RPMI8226 (cell line): ENCODE measurements at regions not wholly inside any gene's neighbourhood (a gene's known extent, or its start where the extent isn't known, plus 50 kb on each side); places are given as distances from the start of the nearest gene placed in this dataset.

Experiments
- DNase-seq: peaks from one replicate; pipeline ENCODE4 v3.0.0-alpha.2; 2015

DNA sequence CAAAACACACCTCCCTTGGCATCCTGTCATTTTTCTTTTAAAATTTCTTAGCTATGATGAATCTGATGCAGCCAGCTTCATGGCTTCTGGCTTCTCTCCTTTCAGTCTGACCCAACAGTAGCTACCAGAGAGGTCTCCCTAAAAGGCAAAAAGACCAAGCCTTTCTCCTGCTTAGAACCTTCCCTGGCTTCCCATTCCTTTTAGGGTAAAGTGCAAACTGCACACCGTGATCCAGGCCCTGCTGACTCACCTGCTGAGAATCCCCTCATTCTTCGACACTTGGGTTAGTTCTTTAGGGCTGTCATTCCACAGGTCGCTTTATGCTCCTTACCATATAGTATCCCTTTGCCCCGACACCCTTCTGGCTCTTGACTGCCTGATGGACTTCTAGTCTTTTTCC is 362.4 kb downstream of the MIAT start:
- DNase-seq, result no peak

DNA sequence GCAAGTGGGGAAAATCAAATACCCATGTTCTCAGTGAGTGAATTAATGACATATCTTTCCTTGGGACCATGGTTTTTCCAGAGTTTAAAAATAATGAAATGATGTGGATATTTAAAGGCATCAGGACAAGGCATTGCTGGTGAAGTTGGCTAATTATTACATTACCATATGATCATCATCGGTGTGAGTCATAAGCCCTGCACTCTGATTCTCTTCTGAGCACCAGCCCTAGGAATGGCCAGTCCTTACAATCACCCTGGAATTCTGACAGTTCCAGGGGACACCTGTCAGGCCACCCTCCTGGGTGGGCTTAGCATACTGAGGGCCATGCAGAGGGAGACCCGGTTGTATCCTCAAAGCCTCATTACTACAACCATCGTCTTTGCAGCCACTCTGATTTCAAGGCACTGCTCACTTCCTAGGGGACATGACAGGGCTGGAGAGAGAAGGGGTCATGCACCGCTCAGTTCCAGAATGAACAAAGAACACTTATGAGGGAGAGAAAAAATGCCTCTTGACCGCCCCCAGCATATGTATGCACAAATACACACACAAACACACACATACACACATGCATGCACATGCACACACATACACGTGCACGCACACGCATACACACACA is 365.0 kb downstream of the MIAT start:
- DNase-seq, result no peak

DNA sequence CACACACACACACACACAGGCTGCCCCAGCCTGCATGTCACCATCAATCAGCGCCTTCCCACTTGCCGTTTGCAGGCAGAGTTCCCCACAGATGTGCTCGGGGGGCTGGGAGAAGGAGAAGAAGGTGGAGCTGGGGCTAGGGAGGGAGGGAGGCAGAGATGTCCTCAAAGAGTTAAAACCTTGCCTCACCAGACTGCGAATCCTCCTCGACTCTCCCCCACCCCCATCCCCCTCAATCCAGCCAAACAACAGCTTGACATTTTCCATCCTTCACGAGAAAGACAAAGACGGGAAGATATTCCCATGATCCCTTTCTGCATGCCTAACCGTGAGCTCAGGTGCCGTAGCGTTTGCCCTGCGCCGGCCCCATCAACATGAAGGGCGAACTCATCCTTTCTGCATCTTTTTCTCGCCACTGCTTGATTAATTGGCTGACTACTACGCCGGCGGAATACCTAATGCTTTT is 365.5 kb downstream of the MIAT start:
- DNase-seq, result no peak

DNA sequence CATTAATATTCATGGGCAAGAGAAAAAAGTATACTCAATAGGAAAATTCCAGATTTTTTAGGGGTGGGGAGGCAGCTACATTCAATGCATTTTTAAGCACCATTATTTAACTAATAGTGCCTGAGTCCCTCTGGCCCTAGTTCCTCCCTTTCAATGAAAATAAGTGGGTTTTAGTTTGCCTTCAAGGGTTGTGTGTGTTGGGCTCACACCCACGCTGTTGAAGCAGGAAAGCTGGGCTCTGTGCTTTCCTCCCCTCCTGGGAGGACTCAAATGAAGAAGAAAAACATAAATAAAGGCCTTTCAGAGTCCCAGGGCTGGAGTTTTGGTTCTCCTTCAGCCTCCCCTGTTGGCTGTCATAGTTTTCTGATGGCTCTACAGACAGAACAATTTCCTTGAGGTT is 366.2 kb downstream of the MIAT start:
- DNase-seq, result no peak

- no peak for DNase-seq
Observed at GRCh38 chr22:27024982-27025381, 367.6 kb downstream of the MIAT start.

DNA sequence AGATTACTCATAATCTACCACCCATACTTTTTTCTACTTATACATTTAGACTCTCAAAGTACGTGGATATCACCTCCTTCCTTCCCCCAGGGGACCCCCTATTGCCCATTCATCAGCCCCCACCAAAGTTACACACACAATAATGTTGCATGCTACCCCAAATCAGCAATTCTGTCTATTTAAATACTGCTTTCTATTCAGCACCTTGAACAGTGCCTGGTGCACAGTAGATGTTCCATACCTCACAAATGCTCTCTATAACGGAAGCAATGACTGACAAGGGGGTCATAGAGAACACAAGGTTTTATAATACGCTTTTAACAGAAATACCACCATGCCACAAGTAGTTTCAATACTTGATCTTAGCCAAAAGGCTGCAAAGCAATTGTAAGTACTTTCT is 370.7 kb downstream of the MIAT start:
- DNase-seq, result no peak

- DNase-seq, result no peak
Observed at GRCh38 chr22:27029584-27030130, 372.3 kb downstream of the MIAT start.

DNA sequence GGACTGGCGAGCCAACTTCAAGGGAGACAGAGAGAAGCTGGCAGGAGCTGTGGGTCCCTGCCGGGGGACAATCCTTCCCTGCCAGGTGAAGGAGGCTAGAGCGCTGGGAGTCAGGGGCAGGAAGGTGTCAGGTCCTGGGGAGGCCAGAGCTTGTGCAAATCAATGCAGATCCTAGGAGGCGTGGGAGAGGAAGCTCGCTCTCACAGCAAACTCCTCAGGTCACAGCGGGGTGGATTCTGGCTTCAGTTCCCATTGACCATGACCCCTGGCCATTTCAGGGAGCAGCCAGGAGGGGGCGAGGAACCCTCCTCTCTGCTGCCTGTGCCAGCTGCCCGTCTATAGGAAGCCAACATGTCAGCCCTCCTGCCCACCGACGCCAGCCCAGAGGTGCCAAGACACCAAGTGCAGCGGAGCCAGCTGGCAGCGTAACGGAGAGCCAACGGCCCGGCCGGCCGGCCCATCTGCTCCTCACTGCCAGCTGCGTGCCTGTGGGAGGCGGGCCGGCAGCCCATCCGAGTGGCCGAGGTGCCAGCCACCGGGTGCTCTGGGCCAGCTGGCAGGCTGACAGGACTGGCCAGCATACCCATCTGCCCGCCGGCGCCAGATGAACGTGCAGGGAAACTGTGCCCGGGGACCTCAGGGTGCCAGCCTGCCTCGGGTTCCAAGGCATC is 374.8 kb downstream of the MIAT start:
- peak; percentile 4 for DNase-seq

DNA sequence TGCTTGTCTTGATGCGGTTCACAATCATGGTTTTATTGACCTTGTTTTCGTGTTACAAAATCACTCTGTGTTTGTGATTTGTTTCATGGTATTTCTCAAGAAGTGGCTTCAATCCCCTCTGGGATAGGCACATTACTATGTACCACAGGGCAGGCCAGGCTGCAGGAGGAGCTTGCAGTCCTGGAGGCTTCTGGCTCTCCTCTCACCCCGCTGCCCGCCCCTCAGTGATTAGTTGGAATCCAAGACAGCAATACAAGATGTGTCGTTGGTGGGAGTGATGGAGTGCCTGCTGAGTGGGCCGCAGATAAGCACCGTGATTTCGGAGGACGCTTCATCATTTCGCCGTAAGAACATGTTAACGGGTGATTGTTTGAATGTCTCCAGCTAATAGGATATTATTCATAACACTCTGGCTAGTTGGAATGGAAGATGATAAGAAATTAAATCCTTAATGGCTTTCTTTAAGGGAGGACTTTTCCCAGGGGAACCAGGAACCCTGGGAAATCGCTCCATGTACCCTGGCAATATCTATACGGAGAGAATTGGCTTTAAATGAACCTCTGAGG is 384.4 kb downstream of the MIAT start:
- no peak for DNase-seq

- no peak for DNase-seq
Observed at GRCh38 chr22:27043262-27043661, 385.9 kb downstream of the MIAT start.

- DNase-seq, result no peak
Observed at GRCh38 chr22:27045103-27045947, 387.9 kb downstream of the MIAT start.

DNA sequence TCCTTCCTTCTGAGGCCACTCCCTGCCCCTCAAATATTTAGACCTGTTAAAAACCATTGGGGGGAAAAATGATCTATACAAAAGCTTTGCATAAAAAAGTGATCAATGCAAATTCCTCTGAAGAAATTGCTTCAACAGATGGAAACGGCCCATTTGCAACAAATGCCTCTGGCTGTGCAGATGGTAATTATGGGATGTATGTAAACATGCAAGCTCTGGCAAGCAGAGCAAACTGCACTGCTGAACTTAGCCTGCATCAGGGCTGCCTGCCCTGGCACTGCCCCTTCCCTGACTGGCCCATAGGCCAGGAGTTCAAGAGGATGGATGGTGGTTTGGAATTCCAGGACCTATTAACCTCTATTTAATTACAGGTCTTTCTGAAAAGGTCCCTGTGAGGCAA is 388.7 kb downstream of the MIAT start:
- no peak for DNase-seq

- no peak for DNase-seq
Observed at GRCh38 chr22:27046603-27047002, 389.2 kb downstream of the MIAT start.

DNA sequence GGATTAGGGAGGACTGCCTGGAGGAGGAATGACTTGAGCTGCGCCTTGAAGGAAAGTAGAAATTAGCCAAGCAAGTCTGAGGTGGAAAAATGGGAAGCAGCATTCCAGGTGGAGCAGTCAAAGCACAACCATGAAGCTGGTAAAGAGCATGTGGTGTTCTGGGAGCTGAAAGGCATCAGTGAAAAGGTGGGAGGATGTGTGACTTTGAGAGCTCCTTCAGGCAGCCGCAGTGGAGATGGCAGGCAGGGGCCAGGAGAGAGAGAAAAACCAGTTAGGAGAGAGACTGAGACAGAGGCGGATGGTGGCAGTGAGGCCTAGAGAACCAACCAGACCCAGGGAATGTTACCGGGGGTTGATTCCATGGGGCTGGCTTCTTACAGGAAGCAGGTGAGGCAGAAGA is 393.4 kb downstream of the MIAT start:
- no peak for DNase-seq

- DNase-seq, result no peak
Observed at GRCh38 chr22:27051407-27051806, 394.0 kb downstream of the MIAT start.

DNA sequence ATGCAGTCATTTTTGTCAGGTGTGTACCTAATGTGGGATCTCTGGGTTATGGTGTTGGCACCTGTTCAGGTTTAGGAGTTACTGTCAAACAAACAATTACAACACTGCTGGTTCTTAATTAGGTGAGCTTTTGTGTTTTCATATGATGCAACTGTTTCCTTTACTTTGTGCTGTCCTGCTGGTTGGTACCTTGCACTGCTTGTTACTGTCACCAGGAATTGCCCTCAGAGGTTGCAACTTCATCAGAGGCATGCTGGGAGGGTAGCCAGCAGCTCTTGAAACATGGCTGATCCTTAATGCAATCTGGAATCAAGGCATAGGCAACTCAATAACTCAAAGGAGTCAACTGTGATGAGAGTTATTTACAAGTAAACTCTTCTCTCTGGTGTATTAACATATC is 400.3 kb downstream of the MIAT start:
- DNase-seq, result no peak

DNA sequence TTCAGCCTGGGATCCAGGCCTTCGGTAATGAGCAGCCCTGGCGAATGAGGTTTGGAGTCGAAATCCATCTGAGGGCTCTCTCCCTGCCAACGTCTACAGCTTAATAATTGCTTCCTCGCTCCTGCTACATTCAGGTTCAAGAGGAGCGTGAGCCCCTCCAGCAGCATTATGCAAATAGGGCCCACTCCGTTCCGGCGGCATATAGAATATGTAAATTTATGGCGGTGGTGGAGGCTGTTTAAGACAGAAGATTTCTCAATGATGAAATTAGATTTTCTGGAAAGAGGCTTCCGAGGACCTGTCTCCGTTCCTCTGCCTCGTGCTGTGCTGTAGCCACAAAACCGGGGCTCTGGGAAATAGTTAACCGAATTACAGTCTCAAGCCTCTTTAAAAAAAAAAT is 402.8 kb downstream of the MIAT start:
- DNase-seq, result no peak

- DNase-seq, result no peak
Observed at GRCh38 chr22:27062910-27063309, 405.5 kb downstream of the MIAT start.

DNA sequence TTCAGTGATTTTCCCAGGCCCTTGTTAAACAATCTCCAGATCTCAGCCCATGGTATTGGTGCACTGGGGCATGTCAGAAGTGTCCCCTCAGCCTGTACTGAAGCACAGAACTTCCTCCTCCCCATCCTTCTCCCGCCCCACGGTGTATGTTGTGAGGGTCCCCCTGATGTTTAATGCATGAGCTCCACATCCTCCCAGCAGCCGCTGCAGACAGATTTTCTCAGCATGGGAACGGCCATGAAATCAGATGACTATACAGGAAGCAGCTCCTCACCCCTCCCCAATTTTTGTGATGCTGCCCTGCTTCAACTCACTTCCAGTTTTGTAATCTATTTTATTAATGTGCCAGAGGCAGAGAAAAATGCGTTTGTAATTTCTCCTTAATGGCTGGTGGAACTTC is 406.0 kb downstream of the MIAT start:
- DNase-seq, result no peak

GRCh38 chr22:27063841-27064240 is 406.5 kb downstream of the MIAT start:
- DNase-seq, result no peak

DNA sequence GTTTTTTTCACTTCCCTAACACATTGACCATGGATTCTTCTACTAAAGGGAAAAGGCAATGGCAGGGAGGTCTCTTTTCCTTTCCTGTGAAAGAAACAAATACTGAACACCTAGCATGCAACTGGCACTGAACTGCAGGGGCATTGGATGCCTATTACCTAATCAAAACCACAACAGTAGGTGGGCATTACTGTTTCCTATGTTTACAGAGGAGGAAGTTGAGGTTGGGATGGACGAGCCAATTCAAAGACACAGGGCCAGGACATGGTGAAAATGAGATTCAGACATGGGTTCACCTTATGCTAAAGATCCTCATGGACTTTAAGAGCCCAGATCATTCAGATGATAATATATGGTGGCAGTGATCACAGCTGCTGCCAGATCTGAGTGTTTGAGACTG is 407.0 kb downstream of the MIAT start:
- no peak for DNase-seq

- no peak for DNase-seq
Observed at GRCh38 chr22:27065279-27065678, 407.9 kb downstream of the MIAT start.

DNA sequence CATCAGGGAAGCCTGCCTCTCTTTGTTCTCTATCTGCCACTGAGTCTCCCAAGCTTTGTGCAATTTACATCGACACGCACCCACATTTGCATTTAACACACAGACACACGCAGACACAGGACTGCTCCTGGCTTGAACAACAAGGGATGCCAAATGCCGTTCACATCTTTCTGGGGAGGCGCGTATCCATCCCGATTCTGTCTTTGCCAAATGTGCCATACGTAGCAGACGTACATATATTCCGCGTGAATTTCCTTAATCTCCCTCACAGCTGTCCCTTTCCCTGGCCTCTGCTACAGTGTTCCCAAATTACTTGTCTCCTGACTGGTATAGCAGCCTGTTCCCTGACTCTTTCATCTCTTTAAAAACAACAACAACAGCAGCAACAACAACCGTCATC is 409.5 kb downstream of the MIAT start:
- DNase-seq, result no peak
